Ureter (tissue), 1 donor: ENCODE measurements at regions not wholly inside any gene's neighbourhood (a gene's known extent, or its start where the extent isn't known, plus 50 kb on each side); places are given as distances from the start of the nearest gene placed in this dataset.

ENCODE experiments used
- DNase-seq: peaks from one replicate; pipeline ENCODE4 v3.0.0-alpha.2; 2020; ENCODE audit warnings: low spot score
- donor health status: DM: yes; HTN: yes; CAD: no.

GRCh38 chr5:116650964-116651363, 76.3 kb upstream of the SEMA6A start:
- DNase-seq, result no peak

DNA sequence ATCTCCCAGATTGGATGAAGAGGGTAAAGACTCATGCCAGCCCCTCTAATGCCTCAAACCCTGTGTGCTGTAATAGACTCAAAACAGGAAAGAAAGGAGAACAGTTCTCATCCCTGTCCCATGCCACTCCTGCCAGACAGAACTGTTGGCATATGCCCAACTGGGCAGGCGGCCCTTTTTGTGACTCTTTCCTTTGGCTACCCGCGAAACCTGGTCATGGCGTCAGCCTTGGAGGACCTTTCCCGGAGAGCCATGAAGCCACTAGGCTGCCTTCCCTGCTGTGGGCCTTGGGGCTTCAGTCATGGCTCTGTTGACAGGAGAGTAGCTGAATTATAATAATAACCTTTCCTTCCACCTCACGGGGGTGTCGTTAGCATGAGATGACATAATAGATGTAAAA, 75.9 kb upstream of the SEMA6A start:
- no peak for DNase-seq

GRCh38 chr5:116646611-116647289, 72.1 kb upstream of the SEMA6A start:
- no peak for DNase-seq

DNA sequence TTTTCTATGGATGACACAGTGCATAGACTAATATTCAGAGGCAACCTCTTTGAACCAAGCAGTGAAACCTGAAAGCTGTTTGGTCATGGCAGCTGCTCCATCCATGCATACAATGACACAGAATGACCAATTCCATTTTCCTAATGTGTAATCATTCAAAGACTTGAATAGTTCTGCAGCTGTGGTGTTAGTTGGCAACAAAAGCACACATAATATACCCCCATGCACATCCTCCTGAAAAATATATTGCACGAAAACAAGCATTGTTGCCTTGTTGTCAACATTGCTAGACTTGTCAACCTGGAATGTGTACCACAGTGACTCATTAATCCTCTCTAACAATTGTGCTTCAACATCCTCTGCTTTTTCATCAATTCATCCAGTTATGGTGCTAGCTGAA, 71.0 kb upstream of the SEMA6A start:
- DNase-seq, result no peak

DNA sequence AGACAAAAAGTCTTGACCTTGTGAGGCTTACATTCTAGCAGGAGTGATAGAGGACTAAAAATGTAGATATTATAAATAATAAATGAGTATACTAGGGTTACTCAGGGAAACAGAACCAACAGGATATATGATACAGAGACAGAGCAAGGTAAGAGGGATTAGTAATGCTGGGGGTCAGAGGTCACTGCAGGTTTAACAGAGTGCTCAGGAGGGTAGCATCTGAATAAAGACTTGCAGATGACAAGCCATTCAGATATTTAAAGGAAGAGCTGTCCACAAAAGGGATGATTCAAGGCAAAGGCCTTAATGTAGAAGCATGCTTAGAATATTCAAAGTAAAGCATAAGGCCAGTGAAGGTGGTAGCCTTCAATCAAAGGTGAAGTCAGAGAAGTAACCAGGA, 65.6 kb upstream of the SEMA6A start:
- no peak for DNase-seq

GRCh38 chr5:116637149-116637740, 62.6 kb upstream of the SEMA6A start:
- no peak for DNase-seq

GRCh38 chr5:116632890-116633289, 58.3 kb upstream of the SEMA6A start:
- no peak for DNase-seq

GRCh38 chr5:116631147-116631546, 56.5 kb upstream of the SEMA6A start:
- no peak for DNase-seq

DNA sequence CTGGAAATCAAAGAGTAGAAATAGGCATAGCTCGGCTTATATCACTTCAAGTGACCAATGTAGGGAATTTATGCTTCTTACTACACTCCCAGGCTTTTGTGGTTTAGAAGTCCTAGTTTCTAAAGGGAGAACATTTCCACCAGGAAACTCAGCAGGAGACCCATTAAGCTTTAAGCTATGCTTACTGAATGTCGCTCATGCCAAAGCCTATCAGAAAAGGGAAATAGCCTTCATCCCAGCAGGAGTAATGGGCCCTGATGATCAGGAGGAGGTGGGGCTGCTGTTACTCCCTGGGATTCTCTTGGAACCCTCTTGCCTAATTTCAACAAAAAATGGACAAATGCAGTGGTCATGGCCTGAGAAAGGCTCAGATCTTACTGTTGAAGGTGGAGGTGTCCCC, 54.5 kb upstream of the SEMA6A start:
- DNase-seq, result no peak

DNA sequence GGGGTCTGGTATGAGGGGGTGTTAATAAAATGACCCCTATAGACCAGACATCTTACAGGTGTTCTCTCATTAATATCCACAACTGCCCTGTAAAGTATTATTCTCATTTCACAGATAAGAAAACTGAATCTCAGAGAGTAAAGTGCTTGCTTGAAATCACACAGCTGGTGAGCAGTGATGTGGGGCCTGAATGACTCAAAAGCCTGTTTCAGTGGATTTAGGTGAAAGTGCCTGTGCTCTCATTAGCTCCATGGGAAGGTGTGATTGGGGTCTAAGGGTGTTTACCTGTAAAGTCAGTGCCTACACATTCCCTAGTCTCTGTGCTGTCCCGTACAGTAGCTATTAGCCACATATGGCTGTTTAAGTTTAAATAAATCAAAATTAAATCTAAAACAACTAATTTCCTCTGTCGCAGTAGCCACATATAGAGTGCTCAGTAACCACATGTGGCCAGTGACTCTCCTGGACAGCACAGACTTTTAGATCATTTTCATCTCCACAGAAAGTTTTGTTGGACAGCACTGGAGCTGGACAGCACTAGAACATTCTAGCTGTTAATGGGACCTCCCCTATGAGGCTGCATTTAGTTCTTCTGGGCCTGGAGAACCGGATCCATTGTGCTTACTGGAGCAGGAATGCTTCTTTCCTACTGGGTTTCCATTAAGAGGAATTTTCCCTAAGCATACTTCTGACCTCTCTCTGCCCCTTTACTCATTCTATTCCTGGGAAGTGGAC, 52.5 kb upstream of the SEMA6A start:
- no peak for DNase-seq

DNA sequence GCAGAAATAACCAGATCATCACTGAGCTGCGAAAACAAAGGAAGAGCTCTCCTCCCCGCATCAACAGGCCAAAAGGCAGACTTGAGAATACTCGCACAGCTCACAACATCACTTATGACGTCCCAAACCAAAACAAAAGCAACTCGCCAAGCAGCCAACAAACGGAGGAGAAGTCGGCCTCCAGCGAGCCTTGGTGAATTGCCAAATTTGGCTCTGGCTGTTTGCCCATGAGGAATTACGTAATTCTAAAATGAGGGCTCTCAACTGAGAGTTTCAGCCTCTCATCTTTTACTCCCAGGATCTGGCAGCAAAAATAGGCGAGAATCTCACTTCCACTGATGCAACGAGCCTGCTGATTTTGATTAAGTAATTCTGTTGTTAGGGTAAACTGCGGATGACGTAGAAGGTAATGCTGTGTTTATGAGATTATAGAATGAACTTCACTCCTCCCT, 51.7 kb upstream of the SEMA6A start:
- DNase-seq, result peak; percentile 89
